HPDE6-E6E7 (cell line): ENCODE measurements at regions not wholly inside any gene's neighbourhood (a gene's known extent, or its start where the extent isn't known, plus 50 kb on each side); places are given as distances from the start of the nearest gene placed in this dataset.
"Not testable (repeated sequence)": the region's sequence is repeated elsewhere in the genome, so short reads cannot be mapped to it uniquely, and the experiment has no call there.

ENCODE experiments used
- DNase-seq: peaks from one replicate; pipeline ENCODE4 v3.0.0; 2011; ENCODE audit warnings: missing footprints; ENCODE audit errors: extremely low spot score

- no peak for DNase-seq
Measured at GRCh38 chr4:115664285-115664684, 550.9 kb upstream of the NDST4 start.

GRCh38 chr4:115660465-115660864 lies 547.0 kb upstream of the NDST4 start:
- no peak for DNase-seq

- DNase-seq, result no peak
Measured at GRCh38 chr4:115657991-115658650, 544.7 kb upstream of the NDST4 start.

- no peak for DNase-seq
Measured at GRCh38 chr4:115655626-115656025, 542.2 kb upstream of the NDST4 start.

GRCh38 chr4:115648786-115649185 lies 535.4 kb upstream of the NDST4 start:
- DNase-seq, result no peak

- DNase-seq, result no peak
Measured at GRCh38 chr4:115629270-115629669, 515.9 kb upstream of the NDST4 start.

- no peak for DNase-seq
Measured at GRCh38 chr4:115609631-115610030, 496.2 kb upstream of the NDST4 start.

- DNase-seq, result no peak
Measured at GRCh38 chr4:115607311-115607710, 493.9 kb upstream of the NDST4 start.

GRCh38 chr4:115596265-115597001 lies 483.0 kb upstream of the NDST4 start:
- DNase-seq, result no peak

GRCh38 chr4:115580901-115581300 lies 467.5 kb upstream of the NDST4 start:
- no peak for DNase-seq

GRCh38 chr4:115575851-115576250 lies 462.4 kb upstream of the NDST4 start:
- no peak for DNase-seq

- no peak for DNase-seq
Measured at GRCh38 chr4:115562506-115562905, 449.1 kb upstream of the NDST4 start.

GRCh38 chr4:115548123-115548522 lies 434.7 kb upstream of the NDST4 start:
- no peak for DNase-seq

- no peak for DNase-seq
Measured at GRCh38 chr4:115537387-115537786, 424.0 kb upstream of the NDST4 start.

- DNase-seq, result no peak
Measured at GRCh38 chr4:115529126-115529525, 415.7 kb upstream of the NDST4 start.

- not testable (repeated sequence) for DNase-seq
Measured at GRCh38 chr4:115519476-115519875, 406.1 kb upstream of the NDST4 start.

- DNase-seq, result no peak
Measured at GRCh38 chr4:115515772-115516171, 402.4 kb upstream of the NDST4 start.

- DNase-seq, result no peak
Measured at GRCh38 chr4:115515366-115515765, 401.9 kb upstream of the NDST4 start.

GRCh38 chr4:115514675-115515074 lies 401.3 kb upstream of the NDST4 start:
- DNase-seq, result no peak

GRCh38 chr4:115505326-115505725 lies 391.9 kb upstream of the NDST4 start:
- no peak for DNase-seq

GRCh38 chr4:115501656-115502055 lies 388.2 kb upstream of the NDST4 start:
- no peak for DNase-seq

- not testable (repeated sequence) for DNase-seq
Measured at GRCh38 chr4:115493770-115494169, 380.4 kb upstream of the NDST4 start.

- DNase-seq, result no peak
Measured at GRCh38 chr4:115491686-115492085, 378.3 kb upstream of the NDST4 start.
